ENCODE measurements at regions not wholly inside any gene's neighbourhood (a gene's known extent, or its start where the extent isn't known, plus 50 kb on each side); places are given as distances from the start of the nearest gene placed in this dataset.
"Not testable (repeated sequence)": the region's sequence is repeated elsewhere in the genome, so short reads cannot be mapped to it uniquely, and the experiment has no call there.

DNA sequence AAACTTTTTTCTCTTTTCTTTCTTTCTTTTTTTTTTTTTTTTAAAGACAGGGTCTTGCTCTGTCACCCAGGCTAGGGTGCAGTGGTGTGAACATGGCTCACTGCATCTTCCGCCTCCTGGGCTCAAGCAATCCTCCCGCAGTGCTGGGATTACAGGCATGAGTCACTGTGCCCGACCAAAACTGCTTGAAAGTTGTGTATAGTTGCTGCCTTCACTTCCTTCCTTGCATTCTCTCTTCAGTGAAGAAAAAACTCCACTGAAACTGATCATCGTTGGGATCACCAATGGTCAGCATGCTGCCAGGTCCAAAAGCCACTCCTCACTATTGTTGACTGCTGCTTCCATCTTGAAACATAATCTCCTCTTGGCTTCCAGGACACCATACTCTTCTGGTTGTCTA lies 66.6 kb upstream of the CTNNA1 start:
- TF ChIP-seq CTCF (IDR thresholded peaks at IDR 0.05; ENCODE audit: unreplicated experiment): no peak
- H3K4me1 Mint-ChIP-seq: no peaks in the 10 kb centered on the region
- no peak overlapping the region for H3K4me3 Mint-ChIP-seq
- peaks cover 17% of the 10 kb centered on the region for H3K9me3 Mint-ChIP-seq
- H3K36me3 Mint-ChIP-seq: no peaks in the 10 kb centered on the region
- no peak for DNase-seq (ENCODE audit: low spot score in 2 of 2, unreplicated experiment in 2 of 2)
- no peak overlapping the region for H3K27ac Mint-ChIP-seq
- H3K27me3 Mint-ChIP-seq (ENCODE audit: low read depth): no peaks in the 10 kb centered on the region

DNA sequence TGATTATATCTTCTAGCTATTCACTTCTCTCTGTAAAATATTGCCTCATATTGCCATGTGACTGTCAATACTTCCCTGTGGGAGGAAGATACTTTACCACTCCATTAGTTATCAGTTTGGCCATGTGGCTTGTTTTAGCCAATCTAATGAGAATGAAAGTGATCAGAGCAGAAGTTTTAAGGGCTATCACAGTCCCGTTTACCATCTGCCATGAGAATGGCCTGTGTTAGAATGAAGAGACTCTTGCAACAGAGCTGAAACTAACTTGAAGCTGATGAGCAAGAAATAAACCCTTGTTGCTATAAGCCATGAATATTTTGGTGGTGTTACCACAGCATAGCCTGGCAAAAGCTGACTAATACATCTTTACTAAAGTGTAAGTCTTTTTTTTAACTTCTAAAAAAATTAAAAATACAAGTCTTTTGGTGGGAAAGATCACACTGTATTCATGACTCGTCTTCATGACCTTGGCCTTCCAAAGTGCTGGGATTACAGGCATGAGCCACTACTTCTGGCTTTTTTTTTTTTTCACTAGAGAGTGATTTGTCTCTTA lies 68.0 kb upstream of the CTNNA1 start:
- Mint-ChIP-seq H3K9me3 (peaks cover 14% of the 10 kb centered on the region), H3K4me1 (no peaks in the 10 kb centered on the region), H3K36me3 (no peaks in the 10 kb centered on the region), H3K4me3 (no peak overlapping the region), H3K27me3 (ENCODE audit: low read depth) (no peaks in the 10 kb centered on the region), H3K27ac (no peak overlapping the region)
- TF ChIP-seq CTCF (IDR thresholded peaks at IDR 0.05; ENCODE audit: unreplicated experiment): no peak
- DNase-seq (ENCODE audit: low spot score in 2 of 2, unreplicated experiment in 2 of 2): no peak

- H3K36me3 Mint-ChIP-seq, H3K4me3 Mint-ChIP-seq: not testable (repeated sequence)
- H3K9me3 Mint-ChIP-seq: peaks cover 10% of the 10 kb centered on the region
These were observed 70.8 kb upstream of the CTNNA1 start for GRCh38 chr5:138682462-138682861.

GRCh38 chr5:138678826-138679225 lies 74.4 kb upstream of the CTNNA1 start:
- H3K4me1 Mint-ChIP-seq; H3K27me3 Mint-ChIP-seq (ENCODE audit: low read depth); H3K27ac Mint-ChIP-seq; H3K36me3 Mint-ChIP-seq; H3K4me3 Mint-ChIP-seq; DNase-seq (ENCODE audit: low spot score in 2 of 2, unreplicated experiment in 2 of 2): not testable (repeated sequence)
- H3K9me3 Mint-ChIP-seq: peaks cover 13% of the 10 kb centered on the region

More at GRCh38 chr5:138682462-138682861, 70.8 kb upstream of the CTNNA1 start:
- not testable (repeated sequence) for H3K4me1 Mint-ChIP-seq; H3K27ac Mint-ChIP-seq; H3K27me3 Mint-ChIP-seq (ENCODE audit: low read depth); DNase-seq (ENCODE audit: low spot score in 2 of 2, unreplicated experiment in 2 of 2)

DNA sequence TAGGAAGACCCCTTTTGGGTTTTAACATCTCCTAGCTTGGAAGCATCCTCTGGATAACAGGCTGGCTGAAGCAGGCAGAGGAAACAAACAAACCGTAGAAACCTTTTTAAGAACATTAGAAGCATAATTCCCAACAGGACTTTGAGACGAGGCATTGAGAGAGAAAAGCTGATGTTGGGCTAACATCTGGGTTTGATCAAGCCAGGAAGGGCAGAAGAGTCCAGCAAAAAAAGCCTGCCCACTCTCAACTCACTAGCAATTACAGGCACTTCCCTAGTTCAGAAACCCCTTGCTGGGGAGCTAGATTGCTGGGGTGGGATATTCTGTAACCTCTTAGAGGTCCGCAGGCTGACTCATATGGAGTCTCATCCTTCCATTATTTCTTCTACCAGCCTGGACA lies 75.4 kb upstream of the CTNNA1 start:
- Mint-ChIP-seq H3K27me3 (ENCODE audit: low read depth) (no peaks in the 10 kb centered on the region), H3K4me1 (no peaks in the 10 kb centered on the region), H3K9me3 (peaks cover 6% of the 10 kb centered on the region), H3K36me3 (no peaks in the 10 kb centered on the region), H3K4me3 (no peak overlapping the region), H3K27ac (no peak overlapping the region)
- no peak for DNase-seq (ENCODE audit: low spot score in 2 of 2, unreplicated experiment in 2 of 2)
- TF ChIP-seq CTCF (IDR thresholded peaks at IDR 0.05; ENCODE audit: unreplicated experiment): no peak

GRCh38 chr5:138676556-138677193 lies 76.5 kb upstream of the CTNNA1 start:
- no peak overlapping the region for H3K27ac Mint-ChIP-seq
- peaks cover 6% of the 10 kb centered on the region for H3K9me3 Mint-ChIP-seq
- no peak overlapping the region for H3K4me3 Mint-ChIP-seq
- H3K36me3 Mint-ChIP-seq: no peaks in the 10 kb centered on the region
- H3K27me3 Mint-ChIP-seq (ENCODE audit: low read depth): no peaks in the 10 kb centered on the region
- H3K4me1 Mint-ChIP-seq: no peaks in the 10 kb centered on the region
- no peak for DNase-seq (ENCODE audit: low spot score in 2 of 2, unreplicated experiment in 2 of 2)
- no peak for TF ChIP-seq CTCF (IDR thresholded peaks at IDR 0.05; ENCODE audit: unreplicated experiment)

Measured in mesothelial cell of epicardium (in vitro differentiated cells).